ENCODE measurements at regions not wholly inside any gene's neighbourhood (a gene's known extent, or its start where the extent isn't known, plus 50 kb on each side); places are given as distances from the start of the nearest gene placed in this dataset.

DNA sequence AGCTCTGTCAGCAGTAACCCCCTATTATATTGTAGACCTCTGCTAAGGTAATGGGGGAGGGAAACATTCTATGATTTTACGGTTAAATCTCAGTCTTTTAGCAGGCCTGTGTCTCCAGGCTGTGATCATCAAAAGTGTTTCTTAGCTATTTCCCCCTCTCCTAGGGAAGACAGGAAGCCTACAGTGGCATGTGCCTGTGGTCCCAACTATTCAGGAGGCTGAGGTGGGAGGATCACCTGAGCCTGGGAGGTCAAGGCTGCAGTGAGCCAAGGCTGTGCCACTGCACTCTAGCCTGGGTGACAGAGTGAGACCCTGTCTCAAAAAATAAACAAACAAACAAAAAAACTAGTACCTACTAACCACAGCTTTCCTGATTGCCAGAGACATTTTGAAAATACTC is 67.9 kb downstream of the DNAAF9 start:
- TF ChIP-seq POLR2AphosphoS5 (IDR thresholded peaks at IDR 0.05) (no peak), POLR2A (IDR thresholded peaks at IDR 0.05) (no peak)
